NCI-H187 treated with DMSO at 0.1 percent for 48 hours (cell line): ENCODE measurements at regions not wholly inside any gene's neighbourhood (a gene's known extent, or its start where the extent isn't known, plus 50 kb on each side); places are given as distances from the start of the nearest gene placed in this dataset.
A peak's percentile ranks its signal among the peaks of the same experiment; 100 is the strongest.

Experiments
- DNase-seq: peaks from one replicate; lab custom pipeline; 2025; lab: John Stamatoyannopoulos, UW

DNA sequence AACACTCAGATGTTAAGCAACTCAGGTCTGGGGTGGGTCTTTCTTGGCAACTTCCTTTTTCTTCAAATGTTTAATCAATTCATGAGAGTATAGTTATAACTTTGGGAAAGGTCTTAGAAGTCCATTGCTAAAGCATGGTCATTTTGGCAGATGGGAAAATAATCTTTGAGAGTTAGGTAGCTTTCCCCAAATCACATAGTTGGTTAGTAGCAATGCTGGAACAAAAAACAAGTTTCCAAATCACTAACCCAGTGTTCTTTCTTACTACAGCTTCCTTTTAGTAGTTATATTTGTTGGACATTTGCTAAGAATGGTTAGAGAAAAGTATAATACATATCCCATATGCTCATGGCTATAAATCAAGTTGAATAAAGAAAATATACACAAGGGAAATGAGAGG lies 185.2 kb upstream of the SLC14A2 start:
- DNase-seq, result no peak

DNA sequence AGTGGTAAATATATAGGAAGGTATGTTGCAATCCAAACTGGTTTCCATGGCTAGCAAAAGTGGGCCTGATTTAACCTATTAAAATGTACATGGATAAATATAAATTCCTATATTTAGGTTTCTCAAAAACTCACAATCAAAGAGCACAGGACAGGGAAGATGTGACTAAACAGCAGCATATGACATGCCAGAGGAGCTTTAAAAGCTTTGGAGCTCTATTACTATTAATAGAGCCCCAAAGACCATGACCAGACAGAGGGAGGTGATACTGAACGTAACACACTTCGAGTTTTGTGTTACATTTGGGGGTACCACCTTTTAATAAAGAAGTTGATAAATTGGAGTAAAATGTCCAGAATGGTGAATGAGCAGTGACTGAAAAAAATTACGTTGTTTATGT lies 179.5 kb upstream of the SLC14A2 start:
- DNase-seq, result no peak

DNA sequence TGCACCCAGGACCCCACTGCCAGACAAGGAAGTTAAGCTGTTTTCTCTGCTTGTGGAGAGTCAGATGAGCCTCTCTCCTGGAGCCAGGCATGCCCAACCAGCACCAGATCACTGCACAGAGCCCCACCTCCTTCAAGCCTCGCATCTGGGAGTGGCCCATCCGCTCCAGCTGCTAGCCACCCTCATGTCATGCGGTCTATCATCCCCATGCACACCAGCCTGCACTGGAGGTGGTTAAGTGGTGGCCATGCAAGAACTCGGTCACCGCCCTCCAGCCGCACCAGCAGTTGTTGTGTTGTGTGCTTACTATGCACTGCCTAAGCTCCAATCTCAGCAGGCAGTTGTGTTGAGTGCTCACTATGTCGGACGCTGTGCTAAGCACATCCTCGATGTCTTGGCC lies 177.9 kb upstream of the SLC14A2 start:
- peak; percentile 81 for DNase-seq

DNA sequence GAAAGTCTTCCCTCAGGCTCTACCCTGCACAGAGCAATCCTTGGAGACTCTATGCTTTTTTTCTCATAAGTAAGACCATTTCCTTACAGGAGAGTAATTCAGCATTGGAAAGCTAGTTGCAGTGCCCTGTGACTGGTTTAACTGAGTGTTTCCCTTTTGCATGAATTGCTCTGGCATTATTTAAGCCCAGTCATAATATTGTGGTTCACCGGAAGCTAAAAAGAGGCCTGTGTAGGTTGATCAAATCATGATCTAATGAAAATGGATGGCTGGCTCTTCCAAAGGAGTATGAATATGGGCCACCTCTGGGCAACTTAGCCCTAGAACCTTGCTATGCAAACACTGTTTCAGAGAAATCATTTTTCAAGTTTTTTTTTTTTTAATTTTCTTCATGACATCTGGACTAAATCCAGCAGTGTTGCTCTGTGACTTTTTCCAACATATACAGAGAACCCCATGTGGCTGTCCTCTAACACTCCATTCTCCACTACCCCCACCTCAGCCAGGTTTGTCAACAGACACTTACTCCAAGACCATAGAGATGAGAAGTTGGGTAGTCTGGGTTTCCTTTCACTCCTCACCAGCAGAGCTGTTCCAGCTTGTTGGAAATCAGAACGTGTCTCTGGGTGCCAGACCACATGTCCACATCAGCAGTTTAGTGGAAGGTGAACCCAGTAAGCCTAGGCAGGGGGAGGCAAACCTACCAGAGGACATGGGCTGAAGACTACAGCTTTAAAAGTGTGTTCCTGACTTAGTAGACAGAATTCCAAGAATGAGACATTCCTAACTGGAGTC lies 175.2 kb upstream of the SLC14A2 start:
- no peak for DNase-seq

DNA sequence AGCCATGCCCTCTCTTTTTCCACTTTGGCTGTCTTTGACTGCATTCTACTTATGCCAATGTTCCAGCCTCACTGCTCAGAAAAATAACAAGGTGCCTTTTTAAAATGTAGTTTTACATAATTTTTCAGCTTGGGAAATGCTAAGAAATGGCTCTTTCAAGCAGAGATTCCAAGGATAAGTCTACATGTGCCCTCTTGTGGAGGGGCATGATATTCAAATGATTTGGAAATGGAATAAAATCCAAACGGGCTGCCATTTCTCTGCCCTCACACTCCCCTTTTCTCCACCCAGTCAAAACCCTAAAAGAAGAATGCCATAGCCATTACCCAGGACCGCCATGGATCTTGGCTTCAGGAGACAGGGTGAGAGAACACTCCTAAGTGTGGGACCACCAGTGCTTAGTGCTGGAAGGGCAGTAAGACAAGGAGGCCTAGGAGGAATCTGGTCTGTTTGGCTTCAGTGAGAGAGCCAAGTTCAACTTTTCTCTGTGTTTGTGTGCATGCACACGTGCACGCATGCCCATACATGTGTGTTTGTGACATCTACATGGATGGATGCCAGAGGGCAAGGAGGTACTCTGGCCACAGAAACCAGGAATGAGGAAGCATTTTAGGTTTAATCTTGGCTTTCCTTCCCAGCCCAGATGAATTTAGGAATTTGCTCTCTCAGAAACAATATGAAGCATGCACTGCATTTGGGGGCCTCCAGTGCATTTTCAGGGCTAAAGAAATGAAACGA lies 174.0 kb upstream of the SLC14A2 start:
- no peak for DNase-seq

DNA sequence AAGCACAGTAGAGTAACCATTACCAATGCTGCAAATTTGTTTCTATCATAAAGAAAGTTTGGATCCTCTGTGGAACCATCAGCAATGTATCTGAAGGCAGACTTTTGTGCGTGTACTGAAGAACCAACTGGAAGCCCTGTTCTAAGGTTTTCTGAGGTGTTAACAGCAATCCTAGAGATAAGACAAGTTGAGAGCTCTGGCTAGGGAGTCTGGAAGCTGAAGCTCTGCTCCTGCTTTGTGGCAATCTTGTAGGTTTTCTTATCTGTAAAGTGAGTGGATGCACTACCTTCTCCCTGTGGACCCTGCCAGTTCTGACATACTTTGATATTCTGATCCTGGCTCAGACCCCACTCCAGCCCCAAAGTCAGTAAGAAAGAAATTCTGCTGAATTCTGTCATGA lies 171.2 kb upstream of the SLC14A2 start:
- no peak for DNase-seq

DNA sequence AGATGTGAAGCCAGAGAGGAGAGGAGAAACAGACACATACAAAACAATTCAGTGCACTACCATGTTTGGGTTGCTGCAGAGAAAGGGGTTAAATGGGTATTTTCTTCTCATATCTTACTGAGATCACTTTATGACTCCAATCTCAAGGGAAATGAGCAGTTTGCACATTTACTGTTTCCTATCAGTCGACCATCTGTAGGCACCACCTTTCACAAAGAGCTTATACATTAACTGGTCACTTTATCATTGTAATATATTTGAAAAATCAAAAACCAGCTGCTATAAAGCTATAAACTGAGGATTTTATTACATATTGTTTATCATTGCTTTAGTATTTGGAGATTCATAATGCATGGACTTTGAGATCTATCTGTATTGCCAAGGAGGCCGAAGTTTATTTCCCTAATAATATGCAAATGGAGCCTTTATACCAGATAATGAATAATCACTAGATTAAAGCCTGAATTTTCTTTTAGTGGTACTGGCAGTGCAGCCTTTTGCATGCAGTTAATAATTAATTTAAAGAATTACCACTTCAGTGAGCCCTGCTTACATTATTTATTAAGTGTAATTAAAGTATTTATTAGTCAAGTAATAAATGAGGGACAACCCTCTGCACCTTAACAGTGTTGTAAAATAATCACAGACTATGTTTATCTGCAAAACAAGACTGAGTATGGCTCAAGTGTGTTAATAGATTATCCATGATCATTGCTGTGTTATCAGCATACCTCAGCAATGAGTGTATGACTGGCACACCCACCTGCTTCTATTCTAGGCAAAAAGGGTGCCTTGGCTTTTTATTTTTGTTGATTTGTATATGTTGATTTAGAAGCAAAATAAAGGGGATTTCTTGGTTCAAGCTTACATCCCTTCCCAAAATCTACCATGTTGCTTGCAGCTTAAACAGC lies 167.7 kb upstream of the SLC14A2 start:
- no peak for DNase-seq

DNA sequence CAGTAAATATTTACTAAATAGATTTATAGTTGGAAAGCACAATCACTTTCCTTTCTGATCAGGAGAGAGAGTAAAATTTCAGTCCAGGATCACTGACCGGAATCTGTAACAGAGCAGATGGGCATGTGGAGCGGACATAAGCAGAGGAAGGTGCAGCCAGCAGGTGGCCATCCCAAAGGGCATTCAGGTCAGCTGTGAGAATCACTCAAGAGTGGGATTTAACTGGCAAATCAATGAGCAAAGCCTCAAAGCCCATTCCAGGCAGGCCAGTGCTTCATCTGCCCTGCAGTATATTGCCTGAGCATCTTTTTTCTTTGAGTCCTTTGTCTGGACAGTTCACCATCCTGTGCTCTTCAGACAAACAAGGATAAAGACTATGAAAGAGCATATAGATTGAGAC lies 166.4 kb upstream of the SLC14A2 start:
- DNase-seq, result no peak

DNA sequence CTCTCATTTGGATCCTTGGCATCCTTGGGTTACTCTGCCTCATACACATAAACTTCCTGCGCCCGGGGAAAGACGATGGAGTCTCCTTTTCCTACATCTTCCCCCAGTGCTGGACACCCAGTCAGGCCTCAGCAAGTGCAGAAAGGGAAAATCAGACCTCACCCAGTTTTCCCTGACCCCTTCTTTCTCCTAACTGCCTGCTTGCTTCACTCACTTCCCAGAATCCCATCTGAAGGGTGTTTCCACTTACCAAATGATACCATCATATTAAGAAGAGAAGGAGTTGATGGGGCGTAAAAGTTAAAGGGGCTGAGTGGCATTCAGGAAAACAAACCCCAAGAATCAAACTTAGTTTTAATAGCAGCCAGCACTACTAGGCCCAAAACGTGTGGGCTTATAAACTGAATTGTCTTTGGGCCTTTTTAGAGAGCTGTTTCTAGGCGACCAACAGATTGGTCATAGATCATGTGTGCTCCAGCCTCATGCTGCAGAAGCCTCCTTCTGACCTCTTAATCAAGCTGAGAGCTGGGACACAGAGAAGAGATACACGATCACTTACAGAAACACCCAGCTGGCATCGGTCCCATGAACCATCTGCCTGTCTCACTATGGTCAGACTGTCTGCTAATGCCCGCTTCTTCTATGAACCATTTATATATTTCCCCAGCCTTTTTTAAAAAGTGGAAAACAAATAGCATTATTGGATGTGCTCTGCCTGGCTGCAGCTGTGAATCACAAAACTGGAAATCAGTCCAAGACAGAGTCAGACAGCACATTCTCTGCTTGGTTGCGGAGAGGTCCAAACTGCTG lies 165.7 kb upstream of the SLC14A2 start:
- peak; percentile 18 for DNase-seq

DNA sequence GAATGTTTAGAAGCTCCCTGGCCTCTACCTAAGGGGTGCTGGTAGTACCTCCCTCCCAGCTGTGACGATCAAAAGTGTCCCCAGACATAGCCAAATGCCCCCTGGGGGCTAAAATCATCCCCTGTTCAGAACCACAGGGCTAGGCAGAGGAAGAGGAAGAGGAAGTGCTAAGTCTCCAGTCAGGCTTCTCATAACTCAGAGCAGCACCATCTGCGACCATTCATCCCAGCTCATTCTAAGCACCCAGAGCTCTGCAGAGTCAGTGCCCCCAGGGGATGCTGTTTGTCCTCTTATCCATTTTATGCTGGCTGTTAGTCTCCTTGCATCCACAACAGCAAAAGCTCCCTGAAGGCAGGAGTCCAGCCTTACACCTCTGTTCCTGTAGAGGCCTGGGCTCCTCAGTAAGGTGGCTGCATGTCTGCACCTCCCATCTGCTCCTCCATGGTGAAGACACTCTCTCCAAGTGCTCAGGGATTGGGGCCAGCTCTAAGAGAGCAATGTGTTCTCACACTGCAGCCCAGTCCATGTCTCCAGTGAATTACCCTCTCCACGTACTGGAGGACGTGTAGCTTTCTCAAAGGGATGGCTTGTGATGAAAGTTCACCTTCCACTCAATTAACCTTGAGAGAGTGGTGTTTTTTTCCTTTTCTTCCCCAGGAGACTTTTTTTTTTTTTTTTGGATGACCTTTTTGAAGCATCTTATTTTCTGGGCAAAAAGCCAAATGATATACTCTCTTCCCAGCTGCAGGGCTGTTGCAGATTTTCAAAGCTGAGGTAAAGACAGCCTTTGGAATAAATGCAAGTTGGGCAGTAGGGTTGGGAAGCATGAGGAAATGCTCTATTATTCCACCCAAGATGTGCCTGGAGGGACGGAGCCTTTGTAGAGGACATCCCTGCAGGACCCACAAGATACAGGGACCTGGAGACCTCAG lies 158.9 kb upstream of the SLC14A2 start:
- DNase-seq, result peak; percentile 40

DNA sequence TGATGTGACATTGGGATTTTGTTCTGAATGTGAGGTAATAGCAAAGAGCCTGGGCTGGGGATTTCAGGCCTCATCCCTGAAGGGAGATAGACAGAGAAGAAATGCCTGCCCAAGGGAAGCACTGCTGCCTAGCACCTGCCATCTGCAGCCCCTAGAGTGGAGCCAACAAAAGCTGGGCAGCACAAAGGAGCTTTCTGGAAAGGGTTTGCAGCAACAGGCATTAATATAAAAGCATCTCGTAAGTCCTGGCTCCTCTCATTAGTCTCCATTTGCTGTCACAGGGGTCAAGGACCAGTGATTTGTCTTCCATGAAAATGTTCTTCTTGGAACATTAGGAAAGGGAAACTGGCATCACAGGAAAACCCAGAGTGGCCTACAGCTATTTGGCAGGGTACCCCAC lies 157.2 kb upstream of the SLC14A2 start:
- DNase-seq, result no peak

DNA sequence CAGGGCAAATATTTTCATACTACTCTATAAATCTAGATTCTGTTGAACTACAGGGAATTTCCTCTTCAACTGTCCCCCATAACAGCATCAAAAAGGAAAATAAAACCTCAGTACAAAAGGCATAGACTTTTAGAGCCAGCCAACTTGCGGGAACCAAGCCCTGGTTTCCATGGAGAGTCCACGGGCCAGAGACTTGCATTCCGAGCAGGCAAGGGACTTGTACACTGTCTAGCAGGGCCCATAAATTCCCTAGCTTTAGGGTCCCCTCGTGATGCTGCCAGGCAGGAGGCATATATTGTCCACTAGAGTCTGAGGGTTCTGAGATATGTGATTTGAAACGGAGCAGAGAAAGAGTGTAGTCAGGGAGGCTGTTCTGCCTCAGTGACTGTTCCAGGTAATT lies 153.1 kb upstream of the SLC14A2 start:
- no peak for DNase-seq

DNA sequence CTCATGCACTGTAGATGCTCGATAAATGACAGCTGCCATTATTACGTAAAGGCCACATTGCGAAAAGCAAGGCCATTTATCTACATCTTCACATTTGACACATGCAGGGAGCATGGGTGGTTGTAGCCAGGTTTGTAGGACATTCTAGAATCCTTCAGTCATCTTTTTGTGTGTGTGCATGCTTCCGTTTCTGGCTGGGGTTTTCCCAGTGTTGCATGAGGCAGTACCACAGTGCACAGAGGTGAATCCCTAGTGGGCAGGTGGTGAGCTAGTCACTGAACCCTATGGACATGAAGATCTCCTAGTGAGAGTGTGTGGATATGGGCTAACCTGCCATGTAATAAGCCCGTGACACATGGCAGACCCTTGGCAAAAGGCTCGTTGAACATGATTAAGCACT lies 151.8 kb upstream of the SLC14A2 start:
- no peak for DNase-seq

DNA sequence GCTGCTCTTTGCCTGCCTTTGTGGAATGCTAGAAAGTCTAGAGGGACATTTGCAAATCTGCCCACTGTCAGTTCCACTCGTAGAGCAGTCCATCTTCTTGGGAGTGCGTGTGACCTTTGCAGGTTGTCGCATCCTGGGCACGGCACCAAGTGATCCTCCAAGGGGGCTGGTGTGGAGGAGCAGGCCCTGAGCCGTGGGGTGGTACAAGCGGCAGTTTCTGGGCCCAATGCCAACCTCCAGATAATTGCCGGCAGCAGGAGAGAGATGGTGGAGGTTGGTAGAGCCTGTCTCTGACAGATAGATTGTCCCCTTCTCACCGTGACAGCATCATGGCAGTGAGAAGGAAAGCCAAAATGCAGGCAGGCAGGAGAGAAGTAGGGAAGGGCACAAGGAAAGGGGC lies 150.7 kb upstream of the SLC14A2 start:
- DNase-seq, result no peak

DNA sequence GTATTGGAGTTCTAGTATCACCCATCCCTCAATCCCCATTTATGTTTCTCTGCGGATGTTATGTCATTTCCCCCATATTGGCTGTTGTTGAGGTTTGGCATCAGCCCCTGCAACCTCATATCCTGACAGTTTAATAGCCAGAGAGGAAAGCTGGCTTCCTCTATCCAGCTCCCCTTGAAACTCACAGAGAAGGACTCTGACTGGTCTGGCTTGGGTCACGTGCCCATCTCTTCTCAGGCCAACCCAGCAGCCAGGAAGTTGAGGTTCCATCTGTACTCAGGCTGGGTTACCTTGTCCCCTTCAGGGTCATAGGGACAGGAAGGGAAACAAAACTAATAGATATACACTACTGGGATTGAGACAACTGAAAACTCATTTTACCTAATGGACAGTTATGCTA lies 148.0 kb upstream of the SLC14A2 start:
- DNase-seq, result no peak

DNA sequence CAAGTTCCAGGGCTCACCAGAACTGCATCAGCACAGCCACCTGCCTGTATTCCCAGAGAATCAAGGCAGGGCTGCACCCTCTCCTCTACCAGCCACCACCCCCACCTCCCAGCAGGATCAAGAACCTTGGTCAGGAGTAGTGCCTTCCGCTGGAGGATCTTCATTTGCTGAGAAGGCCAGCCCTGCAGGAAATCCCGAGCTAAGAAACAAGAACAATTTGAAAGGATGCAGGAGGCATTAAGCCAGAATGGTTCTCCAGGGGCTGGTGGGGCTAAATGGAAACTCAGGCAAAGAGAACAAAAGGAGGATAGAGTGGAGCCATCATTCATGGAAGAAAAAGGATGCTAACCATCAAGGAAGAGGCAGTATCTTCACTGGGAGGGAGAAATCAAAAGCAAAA lies 147.3 kb upstream of the SLC14A2 start:
- no peak for DNase-seq

DNA sequence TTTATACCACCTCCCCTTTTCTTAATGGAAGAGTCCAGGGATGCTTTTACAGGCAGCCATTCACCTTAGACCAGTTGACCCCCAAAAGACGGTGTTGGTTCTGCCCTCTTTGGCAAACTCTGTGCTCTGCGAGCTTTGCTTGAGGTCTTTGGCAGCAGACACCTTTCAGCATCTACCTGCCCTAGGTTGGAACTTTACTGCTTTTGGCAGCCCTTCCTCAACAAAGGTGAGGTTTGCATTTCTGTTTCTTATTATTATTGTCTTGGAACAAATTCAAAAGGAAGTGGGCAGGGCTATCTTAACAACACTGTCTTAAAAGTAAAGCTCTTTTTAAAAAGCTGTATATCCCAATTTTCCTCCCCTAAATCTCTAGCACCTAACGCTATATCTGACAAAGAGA lies 136.4 kb upstream of the SLC14A2 start:
- DNase-seq, result no peak

DNA sequence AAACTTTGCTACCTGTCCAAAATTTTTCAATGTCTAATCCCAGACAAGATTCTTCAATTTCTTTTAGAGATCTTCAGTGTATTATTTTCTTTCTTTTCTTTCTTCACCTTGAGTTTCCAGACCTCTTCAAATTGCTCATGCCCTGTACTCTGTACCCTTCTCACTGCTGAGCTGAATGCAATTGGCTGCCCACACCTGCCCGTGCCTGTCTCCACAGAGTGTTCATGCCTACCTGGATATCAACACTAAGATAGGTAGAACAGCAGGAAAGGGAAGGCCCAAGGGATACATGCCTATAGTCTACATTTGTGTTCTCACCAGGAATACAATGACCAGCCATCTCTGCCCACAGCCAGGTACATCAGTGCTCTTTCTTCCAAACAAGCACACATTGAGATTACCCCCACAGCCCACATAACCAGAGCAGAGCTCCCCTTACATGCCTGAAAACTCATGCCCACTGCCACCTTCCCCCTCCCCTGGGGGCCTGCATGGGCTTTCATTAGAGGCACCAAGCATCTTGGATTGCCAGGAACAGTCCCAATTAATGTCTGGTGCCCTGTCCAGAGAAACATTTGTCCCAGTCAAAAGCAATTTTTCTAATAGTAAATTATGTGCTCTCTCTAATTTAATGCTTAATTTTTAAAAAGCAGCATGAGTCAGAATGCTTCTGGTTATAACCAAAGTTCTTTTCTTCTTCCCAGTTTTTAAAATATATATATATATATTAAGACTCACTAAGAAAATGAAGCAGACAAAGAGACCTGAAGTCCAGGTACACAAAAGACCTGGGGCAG lies 134.9 kb upstream of the SLC14A2 start:
- DNase-seq, result no peak

DNA sequence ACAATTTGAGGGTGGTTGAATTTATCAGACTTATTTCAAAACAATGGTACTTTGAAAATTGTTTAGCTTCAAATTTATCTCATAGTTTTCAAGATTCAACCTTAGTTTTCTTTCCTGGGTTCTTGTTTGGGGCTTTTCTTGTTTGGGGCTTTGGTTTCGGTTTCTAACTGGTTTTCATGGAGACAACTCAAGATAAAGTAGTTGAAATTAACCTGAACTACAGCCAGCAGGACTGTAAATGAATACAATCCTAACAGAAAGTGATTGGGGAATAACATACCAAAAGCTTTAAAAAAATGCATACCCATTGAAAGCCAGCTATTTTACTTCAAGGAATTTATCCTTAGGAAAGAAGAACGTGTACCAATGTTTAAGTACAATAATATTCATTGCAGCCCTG lies 133.5 kb upstream of the SLC14A2 start:
- DNase-seq, result no peak

DNA sequence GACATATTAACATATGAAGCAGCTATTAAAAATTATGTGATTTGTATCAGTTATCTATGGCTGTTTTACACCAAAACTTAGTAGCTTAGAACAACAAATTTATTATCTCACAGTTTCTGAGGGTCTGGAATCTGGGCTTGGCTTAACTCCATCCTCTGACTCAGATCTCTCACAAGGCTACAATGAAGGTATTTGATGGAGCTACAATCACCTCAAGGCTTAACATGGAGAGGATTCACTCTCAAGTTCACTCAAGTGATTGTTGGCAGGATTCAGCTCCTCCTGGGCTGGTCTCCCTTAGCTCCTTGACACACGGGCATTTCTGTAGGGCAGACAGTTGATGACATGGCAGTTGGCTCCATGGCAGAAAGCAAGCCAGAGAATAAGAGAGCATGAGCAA lies 133.0 kb upstream of the SLC14A2 start:
- DNase-seq, result no peak
